Stimulated activated CD4-positive, alpha-beta T cell treated with anti-CD3 and anti-CD28 coated beads, Interleukin-2, amount 100 ng/mL, for 48 hours (primary cell): ENCODE measurements at regions not wholly inside any gene's neighbourhood (a gene's known extent, or its start where the extent isn't known, plus 50 kb on each side); places are given as distances from the start of the nearest gene placed in this dataset.
"Not testable (repeated sequence)": the region's sequence is repeated elsewhere in the genome, so short reads cannot be mapped to it uniquely, and the experiment has no call there.

ENCODE experiments used
- DNase-seq, 2 donors: peaks; one replicate each; pipeline ENCODE4 v3.0.0-alpha.2; 2020

DNA sequence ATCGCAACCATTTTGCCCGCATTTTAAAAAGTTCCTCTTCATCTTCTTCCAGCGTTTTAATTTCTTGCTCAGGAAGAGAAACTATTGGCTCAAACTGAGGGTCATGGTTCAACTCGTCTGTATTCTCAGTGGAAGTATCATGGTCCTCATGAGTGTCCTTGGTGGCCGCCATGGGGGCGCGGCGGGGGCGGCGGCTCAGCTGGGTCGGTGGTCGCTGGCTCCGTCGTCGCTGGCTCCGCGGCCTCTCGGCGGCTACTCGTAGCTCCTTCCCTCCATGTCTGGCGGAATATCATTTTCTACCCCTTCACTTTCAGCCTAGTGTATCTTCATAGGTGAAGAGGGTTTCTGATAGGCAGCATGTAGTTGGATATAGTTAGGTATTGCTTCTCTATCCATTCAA, 492.0 kb upstream of the MAGEB18 start:
- no peak for DNase-seq

DNA sequence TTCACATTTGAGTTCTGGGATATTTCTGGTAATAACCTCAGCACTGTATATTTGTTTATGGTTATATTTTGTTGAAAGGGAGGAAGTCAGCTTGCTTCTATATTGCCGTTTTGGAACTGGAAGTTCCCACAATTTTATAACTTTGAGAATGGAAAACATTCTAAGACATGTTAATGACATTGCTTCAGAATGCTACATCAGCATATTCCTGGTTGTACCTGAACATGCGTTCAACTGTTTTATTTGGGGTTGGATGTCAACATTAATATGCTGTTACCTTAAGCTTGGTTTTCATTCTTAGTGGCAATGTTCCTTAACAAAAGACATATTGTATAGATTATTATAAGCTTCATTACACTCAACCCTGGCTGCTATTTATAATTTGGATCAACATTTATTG, 489.4 kb upstream of the MAGEB18 start:
- no peak for DNase-seq

DNA sequence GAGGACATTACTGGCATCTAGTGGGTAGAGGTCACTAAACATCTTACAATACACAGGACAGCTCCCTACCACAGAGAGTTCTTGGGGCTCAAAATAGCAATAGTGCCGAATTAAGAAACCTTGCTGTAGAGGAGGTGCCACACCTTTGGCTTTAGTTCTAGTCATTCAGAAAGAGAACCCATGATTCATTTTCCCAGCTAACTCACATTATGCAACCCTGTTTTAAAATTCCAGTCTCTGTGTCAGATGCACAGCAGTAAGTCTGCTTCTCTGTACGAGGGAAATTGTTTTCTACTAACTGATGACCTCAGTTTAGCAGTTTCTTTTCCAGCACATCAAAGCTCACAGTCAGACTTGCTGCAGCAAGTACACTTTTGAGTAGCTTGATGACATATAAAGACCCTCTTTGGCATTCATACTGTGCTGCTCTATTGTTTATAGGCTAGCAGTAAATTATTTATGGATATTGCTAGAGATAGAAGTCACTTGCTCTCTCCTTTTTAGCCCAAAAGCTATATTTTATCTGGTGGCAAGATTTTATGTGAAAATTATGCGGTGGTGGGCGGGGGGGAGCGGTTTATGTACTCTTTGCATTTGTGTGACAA, 487.8 kb upstream of the MAGEB18 start:
- no peak for DNase-seq

DNA sequence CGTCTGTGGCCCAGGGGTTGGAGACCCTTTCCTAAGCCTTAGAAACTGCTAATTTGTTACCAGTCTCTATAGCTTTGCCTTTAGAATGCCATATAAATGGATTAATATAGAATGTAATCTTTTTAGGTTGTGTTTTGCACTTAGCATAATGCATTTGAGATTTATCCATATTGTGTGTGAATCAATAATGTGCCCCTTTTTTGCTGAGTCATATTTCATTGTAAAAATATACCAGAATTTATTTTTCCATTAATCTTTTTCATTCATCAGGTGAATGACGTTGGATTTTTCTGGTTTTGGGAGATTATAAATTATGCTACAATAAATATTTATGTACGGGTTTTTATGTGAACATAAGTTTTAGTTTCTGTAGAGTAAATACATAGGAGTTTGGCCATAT, 478.8 kb upstream of the MAGEB18 start:
- no peak for DNase-seq

DNA sequence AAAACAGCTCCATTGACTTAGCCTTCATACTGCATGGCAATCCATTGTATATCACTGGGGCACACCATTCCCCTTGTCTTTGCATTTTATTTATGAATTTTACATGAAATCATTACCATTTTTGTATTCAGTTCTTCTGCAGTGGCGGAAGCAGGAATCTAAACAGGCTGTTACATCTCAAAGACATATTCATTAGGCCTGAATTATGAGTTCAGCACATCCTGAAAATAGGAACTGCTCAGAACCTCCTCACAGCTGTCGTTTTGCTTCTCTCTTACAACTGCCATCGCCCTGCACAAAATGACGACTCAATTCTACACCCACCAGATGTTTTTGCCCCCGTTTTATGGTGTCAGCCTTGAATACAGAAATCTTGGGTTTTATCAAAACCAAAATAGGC, 474.4 kb upstream of the MAGEB18 start:
- no peak for DNase-seq

DNA sequence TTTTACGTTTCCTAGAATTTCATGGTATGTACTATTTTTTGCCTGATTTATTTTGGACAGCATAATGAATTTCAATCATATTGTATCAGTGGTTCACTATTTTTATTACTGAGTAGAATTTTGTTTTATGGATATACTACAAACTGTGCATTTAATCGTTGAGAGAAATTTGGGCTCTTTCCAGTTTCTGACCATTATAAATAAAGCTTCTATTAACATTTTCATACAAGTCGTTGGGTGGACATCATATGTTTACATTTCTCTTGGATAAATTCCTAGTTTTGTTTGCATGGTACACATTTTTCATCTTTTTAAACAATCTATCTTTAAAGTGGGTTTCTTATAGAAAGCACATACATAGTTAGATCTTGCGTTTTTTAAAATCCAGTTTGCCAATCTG, 472.7 kb upstream of the MAGEB18 start:
- DNase-seq: no peak

DNA sequence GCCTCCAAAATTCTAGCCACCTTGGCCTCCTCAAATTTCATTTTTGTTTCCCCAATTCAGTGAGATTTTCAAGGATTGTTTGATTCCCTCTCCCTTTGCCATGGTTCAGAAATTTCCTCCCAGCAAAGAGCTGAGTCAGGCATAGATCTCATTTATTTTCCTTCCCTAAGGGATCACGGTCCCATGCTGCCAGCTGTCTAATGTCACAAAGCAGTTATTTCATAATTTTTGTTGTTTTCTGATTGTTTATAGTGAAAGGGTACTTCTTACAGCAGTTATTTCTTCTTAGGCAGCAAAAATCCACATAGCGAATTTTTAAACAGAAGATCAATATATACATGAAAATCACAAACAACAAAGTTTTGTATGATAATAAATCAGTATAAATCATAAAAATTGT, 470.5 kb upstream of the MAGEB18 start:
- DNase-seq: no peak

DNA sequence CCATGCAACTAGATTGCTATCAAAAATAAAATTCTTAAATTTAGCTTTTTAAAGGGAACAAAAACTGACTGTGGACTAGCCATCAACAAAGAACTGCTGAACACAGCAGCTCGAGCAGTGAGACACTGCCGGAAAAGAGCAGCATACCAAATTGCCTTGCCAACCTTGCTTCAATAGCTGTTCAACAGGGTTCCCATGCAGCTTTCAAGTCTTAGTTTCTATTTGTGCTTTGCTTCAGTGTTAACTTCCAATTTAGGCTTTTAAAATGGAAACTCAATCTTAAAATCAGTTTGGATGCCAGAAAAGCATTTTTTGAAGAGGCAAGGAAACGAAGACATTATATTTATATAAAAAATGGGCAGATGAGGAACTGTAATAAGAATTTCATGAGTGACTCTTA, 463.4 kb upstream of the MAGEB18 start:
- DNase-seq: no peak

DNA sequence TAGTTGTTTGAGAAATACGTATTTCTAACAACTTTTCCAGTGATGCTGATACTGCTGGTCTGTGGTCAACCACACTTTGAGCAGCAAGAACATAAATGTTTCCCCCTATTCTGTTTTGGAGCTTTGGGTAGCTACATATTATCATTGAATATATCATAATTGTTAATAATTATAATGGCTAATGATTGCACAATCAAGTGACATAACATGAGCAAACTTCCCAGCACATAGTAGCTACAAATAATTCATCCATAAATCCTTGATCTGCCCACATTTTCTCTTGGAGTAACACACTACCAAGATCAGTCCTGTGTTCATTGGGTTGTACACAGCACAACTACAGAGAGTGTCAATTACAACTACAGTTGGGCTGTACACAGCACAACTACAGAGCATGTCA, 436.3 kb upstream of the MAGEB18 start:
- no peak for DNase-seq

DNA sequence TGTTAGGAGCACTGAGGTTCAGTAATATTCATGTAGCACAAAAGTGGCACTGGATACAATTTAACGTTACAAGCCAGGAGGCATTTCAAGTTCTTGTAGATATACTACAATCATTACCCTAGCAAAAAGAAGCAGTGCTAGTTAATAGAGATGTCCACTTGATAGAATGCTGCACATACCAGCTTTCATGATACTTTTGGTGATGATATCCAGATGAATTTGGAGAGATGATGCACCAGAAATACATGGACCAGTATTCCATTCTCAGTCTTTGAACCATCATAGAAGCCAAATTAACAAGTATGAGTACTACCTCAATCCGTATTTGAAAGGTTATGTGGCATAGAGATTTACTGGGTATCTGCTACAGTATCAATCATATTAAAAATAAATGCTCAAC, 421.0 kb upstream of the MAGEB18 start:
- DNase-seq: no peak

DNA sequence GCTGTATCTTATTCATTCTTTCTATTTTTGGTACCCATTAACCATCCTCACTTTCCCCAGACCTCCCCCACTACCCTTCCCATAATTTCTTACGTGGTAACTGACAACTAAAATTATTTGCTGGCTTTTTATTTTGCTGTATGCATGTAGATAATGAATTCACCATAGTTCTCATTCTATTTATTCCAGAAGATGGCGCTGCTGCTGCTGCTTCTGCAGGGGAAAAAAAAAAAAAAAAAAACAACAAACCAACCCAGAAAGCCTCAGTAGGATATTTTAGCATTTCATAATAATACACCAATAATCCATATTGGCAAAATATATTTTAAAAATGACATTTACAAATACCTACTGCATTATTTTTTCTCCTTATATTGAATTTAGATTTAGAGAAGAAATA, 416.6 kb upstream of the MAGEB18 start:
- DNase-seq: no peak

DNA sequence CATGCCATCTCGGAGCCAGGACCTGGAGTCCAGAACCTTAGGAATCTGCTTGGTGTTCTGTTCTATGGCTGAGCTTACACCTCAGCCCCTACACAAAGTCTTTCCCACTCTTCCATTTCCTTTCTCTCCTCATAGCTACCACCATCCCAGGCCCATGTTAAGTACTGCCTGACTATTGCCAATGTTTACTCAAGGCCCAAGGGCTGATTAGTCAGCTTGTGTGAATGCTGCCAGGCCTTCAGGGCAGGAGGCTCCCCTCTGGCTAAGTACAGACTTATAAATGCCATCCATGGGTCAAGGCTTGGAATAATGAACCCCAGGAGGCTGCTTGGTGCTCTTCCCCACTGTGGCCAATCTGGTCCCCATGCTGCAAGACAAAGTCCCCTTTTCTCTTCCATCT, 411.6 kb upstream of the MAGEB18 start:
- no peak for DNase-seq

DNA sequence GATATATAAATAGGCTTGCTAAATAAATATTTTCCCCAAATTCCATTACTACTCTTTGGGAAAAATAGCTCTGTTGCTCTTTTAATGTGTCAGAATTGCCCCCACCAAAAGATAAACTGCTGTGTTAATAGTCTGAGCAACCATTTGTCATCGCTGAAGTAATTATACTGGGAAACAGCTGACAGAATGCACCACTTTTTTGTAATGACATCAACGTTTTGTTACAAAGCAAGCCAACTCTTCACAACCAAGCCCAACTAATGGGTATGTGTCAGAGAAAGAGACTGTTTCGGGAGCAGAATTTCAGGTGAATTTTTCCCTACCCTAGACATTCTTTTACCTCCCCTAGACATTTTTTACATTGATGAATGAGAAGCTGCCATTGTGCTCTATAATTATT, 405.0 kb upstream of the MAGEB18 start:
- DNase-seq: no peak

DNA sequence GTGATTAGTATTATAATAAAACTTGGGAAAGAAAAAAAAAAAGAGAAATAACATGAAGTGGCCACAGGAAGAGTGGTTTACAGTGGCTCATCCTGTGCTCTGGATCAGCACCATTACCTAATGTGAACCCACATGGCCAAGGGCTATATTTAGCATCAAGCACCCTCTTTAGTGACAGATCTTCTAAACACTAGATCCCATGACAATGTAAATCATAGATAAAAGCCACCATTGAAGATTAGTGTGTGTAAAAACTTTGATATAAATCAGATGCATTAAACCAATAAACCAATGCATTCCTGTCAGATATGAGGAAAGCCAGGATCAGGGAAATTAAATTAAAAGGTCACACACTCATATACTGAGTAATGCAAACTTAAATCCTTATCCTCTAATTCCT, 400.6 kb upstream of the MAGEB18 start:
- no peak for DNase-seq

DNA sequence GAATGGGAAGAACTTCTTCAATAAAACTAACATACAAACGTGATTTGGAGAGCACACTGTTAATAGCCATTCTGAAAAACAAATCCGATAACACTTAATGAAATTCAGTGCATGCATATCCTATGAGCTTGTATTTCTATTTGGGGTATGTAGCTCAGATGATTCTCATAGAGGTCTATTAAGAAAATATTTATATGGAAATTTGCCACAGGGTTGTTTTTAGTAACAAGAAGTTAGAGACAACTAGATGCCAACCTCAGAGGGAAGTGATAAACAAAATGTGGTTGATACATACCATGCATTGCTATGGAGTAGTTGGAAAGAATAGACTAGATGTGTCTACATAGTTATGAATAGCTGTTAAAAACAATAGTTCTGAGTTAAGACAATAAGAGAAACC, 395.8 kb upstream of the MAGEB18 start:
- no peak for DNase-seq

DNA sequence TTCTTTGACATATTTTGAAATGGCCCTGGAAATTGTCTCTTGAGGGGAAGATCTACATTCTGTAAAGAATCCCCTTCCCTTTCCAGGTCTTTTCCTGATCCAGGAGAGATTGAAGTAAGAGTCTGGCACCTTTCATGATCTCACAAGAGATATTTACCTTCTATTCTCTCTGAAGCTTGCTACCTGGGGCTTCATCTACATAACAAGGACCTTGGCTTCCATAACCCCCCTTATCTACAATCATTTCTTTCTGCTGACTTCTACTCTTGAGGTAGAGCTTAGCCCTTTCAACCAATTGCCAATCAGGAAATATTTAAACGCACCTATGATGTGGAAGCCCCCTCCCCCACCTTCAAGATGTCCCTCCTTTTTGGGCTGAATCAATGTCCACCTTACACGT, 383.7 kb upstream of the MAGEB18 start:
- no peak for DNase-seq

DNA sequence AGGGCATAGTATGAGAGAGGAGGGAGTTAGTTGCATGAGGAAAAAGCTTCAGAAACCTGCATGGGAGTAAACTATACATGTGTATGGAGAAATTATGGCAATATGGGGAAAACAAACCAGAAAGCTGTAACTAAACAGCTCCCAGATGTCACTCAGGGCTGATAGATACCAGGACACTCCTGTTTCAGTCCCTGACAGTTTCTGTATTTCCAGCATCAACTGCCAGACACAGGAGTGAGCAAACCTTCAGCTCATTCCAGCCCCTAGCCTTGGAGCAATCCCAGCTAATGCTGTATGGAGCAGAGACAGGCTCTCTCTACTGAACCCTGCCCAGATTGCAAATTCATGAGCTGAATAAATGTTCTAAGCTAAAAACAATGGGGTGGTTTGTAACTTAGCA, 382.9 kb upstream of the MAGEB18 start:
- DNase-seq: no peak

DNA sequence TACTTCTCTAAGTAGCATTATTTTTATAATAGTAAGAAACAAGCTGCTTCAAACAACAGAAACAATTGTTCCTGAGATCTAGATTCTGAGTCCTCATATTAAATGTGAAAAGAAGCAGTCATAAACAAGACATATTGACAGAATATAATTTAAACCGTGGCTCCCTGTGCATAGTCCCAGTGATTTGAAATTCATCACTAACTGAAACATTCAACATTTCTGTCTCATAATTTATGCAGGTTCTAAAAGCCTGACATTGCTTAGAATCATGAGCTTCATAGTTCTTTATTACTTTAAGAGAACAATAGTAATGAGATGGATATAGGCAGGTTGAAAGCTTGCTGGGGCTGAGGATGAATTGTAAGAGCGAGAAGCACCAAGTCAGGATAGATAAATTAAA, 375.5 kb upstream of the MAGEB18 start:
- DNase-seq: no peak

DNA sequence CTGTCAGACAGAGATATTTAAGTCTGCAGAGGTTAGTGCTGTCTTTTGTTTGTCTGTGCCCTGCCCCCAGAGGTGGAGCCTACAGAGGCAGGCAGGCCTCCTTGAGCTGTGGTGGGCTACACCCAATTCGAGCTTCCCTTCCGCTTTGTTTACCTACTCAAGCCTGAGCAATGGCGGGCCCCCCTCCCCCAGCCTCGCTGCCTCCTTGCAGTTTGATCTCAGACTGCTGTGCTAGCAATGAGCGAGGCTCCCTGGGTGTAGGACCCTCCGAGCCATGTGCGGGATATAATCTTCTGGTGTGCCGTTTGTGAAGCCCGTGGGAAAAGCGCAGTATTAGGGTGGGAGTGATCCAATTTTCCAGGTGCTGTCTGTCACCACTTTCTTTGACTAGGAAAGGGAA, 366.3 kb upstream of the MAGEB18 start:
- not testable (repeated sequence) for DNase-seq

DNA sequence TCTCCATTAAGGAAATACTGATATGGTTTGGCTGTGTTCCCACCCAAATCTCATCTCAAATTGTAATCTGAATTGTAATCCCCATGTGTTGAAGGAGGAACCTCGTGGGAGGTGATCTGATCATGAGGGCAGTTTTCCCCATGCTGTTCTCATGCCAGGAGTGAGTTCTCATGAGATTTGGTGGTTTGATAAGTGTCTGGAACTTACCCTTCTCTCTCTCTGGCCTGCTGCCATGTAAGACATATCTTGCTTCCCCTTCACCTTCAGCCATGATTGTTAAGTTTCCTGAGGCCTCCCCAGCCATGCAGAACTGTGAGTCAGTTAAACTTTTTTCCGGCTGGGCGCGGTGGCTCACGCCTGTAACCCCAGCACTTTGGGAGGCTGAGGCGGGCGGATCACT, 340.3 kb upstream of the MAGEB18 start:
- DNase-seq: not testable (repeated sequence)

DNA sequence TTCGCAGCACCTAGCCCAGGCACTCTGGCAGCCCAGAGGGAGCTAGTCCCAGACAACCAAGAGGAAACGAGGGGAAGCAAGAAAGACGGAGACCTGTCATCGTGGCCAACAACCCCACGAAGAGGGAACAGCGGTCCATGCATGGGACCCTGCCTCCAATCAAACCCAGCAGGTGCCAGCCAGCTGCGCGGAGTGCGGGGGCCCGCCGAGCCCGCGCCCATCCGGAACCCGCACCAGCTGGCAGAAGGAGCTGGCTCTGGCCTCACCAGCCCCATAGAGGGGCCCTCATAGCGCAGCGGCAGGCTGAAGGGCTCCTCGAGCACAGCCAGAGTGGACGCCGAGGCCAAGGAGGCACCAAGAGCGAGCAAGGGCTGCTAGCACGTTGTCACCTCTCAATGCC, 332.4 kb upstream of the MAGEB18 start:
- no peak for DNase-seq

DNA sequence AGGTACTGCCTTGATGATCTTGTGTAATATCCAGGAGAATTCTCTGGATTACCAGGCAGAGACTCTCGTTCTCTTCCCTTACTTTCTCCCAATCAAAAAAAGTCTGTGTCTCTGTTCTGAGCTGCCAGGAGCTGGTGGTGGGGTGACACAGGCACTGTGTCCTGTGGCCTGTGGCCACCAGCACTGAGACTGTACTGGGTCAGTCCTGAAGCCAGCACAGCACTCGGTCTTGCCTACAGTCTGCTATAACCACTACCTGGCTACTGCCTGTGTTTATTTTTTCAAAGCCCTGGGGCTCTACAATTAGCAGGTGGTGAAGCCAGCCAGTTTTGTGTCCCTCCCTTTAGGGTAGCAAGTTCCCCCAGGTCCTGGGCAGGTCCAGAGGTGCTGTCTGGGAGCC, 331.1 kb upstream of the MAGEB18 start:
- DNase-seq: no peak

DNA sequence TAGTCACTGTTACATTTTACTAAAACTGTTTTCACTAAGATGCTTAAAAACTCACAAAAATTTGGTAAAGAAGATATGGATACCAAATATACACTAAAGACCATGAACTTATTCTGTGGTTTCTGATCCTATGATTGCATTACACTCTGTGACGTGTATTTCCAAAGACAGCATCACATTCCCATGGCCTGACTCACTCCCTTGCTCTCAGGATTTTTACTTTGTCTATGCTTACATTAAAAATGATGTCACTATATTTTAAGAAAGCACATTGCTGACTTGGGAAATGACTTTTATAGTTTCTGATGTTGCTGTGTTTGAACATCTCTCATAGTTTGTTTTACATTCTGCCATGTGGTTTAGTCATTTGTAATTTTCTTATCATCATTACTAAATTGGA, 327.9 kb upstream of the MAGEB18 start:
- DNase-seq: no peak

DNA sequence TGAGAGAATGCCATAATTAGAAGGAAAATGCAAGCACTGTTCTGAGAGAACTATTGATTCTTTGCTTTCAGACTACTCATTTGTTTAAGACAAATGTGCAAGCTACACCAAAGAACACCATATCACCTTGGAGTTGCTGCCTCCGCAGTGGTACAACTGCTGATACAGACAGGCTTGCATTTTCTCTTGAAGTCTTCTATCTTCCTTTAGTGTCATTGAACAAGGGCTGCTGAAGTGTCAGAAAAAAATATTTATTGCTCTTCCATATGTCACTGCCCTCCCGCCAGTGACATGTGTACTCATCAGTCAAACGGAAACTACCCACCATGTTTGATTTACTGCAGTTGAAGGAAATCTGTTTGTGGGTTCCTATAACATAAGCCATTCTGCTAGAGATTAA, 318.3 kb upstream of the MAGEB18 start:
- no peak for DNase-seq

DNA sequence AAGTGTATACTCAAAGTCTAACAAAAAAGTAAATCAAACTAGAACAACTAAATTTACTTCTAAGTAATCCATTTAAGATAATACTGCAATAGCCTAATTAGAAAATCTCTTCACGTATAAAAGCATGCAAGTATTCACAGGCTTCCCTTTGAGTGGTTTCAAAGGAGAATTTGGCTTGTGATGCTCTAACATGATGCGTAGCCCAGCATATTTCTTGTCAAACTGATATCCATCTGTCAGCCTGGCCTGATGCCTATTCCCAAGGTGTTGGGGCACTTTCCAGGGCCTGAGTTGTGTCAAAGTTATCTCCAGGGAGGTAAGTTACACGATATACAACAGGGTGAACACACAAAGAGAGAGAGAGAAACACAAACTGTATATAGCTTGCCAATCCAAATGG, 287.0 kb upstream of the MAGEB18 start:
- no peak for DNase-seq

DNA sequence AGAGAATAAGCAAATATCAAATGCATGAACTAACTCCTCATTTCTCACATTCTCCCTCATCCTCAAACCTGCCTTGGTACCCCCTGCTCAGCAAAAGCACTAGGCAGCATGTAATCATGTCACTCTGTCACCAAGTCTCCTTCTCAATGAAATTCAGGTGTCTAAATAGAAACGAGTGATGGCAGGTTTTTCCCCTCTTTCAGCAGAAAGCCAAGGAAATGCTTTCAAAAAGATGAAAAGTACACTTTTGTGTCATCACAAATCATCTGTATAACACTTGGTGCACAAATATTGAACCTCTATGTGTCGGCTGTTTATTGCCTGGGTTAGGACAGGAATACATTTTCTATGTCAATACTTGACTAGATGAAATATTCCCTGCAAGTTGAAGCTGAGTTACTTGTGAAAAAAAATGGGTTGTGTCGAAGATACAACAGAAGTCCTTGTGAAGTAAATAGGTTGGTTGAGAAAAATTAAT, 285.1 kb upstream of the MAGEB18 start:
- no peak for DNase-seq
